ENCODE measurements at regions not wholly inside any gene's neighbourhood (a gene's known extent, or its start where the extent isn't known, plus 50 kb on each side); places are given as distances from the start of the nearest gene placed in this dataset.
"Not testable (repeated sequence)": the region's sequence is repeated elsewhere in the genome, so short reads cannot be mapped to it uniquely, and the experiment has no call there.

- peak; percentile 67 to 81 for ATAC-seq
- DNase-seq = no peak
- Histone ChIP-seq H3K4me1 (peaks cover 5% of the 10 kb centered on the region), H3K27ac (peak overlapping the region; percentile 42), H3K27me3 (ENCODE audit: low read depth) (no peaks in the 10 kb centered on the region), H3K36me3 (no peaks in the 10 kb centered on the region), H3K9me3 (no peaks in the 10 kb centered on the region), H3K4me3 (no peak overlapping the region)
- TF ChIP-seq CTCF (IDR thresholded peaks at IDR 0.05) = no peak
- intact Hi-C loops (cut with DNase I) = no loop called here
These were observed 324.2 kb upstream of the CITED2 start for GRCh38 chr6:139698526-139699176.

- intact Hi-C loops (cut with DNase I); H3K27me3 ChIP-seq (ENCODE audit: low read depth); H3K4me1 ChIP-seq; H3K4me3 ChIP-seq; DNase-seq; H3K36me3 ChIP-seq; H3K9me3 ChIP-seq; ATAC-seq: not testable (repeated sequence)
- H3K27ac ChIP-seq = peak overlapping the region; percentile 42
These were observed 323.4 kb upstream of the CITED2 start for GRCh38 chr6:139697856-139698255.

GRCh38 chr6:139696991-139697390 is 322.5 kb upstream of the CITED2 start:
- Histone ChIP-seq H3K27ac (peak overlapping the region; percentile 10), H3K4me3 (peak overlapping the region; percentile 15)
- H3K4me1 ChIP-seq; DNase-seq; intact Hi-C loops (cut with DNase I); H3K36me3 ChIP-seq; H3K9me3 ChIP-seq; ATAC-seq; H3K27me3 ChIP-seq (ENCODE audit: low read depth): not testable (repeated sequence)

- Histone ChIP-seq H3K4me1 (peaks cover 5% of the 10 kb centered on the region), H3K9me3 (no peaks in the 10 kb centered on the region), H3K27ac (no peak overlapping the region), H3K4me3 (no peak overlapping the region), H3K27me3 (ENCODE audit: low read depth) (no peaks in the 10 kb centered on the region), H3K36me3 (no peaks in the 10 kb centered on the region)
- ATAC-seq (no peak), DNase-seq (no peak)
- intact Hi-C loops (cut with DNase I) = no loop called here
- no peak for TF ChIP-seq CTCF (IDR thresholded peaks at IDR 0.05)
These were observed 320.9 kb upstream of the CITED2 start for GRCh38 chr6:139695361-139695760.

GRCh38 chr6:139693735-139694134 is 319.3 kb upstream of the CITED2 start:
- no peak overlapping the region for H3K4me3 ChIP-seq
- H3K36me3 ChIP-seq = no peaks in the 10 kb centered on the region
- H3K27ac ChIP-seq = no peak overlapping the region
- no peak for TF ChIP-seq CTCF (IDR thresholded peaks at IDR 0.05)
- H3K27me3 ChIP-seq (ENCODE audit: low read depth) = no peaks in the 10 kb centered on the region
- DNase-seq (no peak), ATAC-seq (no peak)
- no peaks in the 10 kb centered on the region for H3K9me3 ChIP-seq
- intact Hi-C loops (cut with DNase I) = no loop called here
- no peaks in the 10 kb centered on the region for H3K4me1 ChIP-seq

GRCh38 chr6:139690007-139690406 is 315.6 kb upstream of the CITED2 start:
- Histone ChIP-seq H3K36me3 (no peaks in the 10 kb centered on the region), H3K27me3 (ENCODE audit: low read depth) (no peaks in the 10 kb centered on the region), H3K27ac (no peak overlapping the region), H3K4me3 (no peak overlapping the region), H3K4me1 (no peaks in the 10 kb centered on the region), H3K9me3 (no peaks in the 10 kb centered on the region)
- DNase-seq = no peak
- ATAC-seq = peak in 1 of 2 donors; percentile 37
- intact Hi-C loops (cut with DNase I) = no loop called here
- no peak for TF ChIP-seq CTCF (IDR thresholded peaks at IDR 0.05)

All from lower lobe of right lung (tissue), 2 donors.